Keratinocyte (primary cell): ENCODE measurements at regions not wholly inside any gene's neighbourhood (a gene's known extent, or its start where the extent isn't known, plus 50 kb on each side); places are given as distances from the start of the nearest gene placed in this dataset.
"Not testable (repeated sequence)": the region's sequence is repeated elsewhere in the genome, so short reads cannot be mapped to it uniquely, and the experiment has no call there.

Source experiments
- DNase-seq: peaks from one replicate; pipeline ENCODE4 v3.0.0-alpha.2; 2011; ENCODE audit warnings: low read depth, missing footprints, low spot score
- FAIRE-seq: peaks from 2 replicates; lab custom pipeline; 2011; peaks lifted over from hg19 to GRCh38; lab: Jason Lieb, UNC
- H2AFZ ChIP-seq: 2 replicates; pipeline ENCODE4 v1.6.0; 2012; ENCODE audit warnings: low read length, control low read depth, inconsistent platforms; ENCODE audit not compliant: control insufficient read depth
- H3K27ac ChIP-seq: 2 replicates; pipeline ENCODE4 v1.5.1; 2011; ENCODE audit warnings: low read length; ENCODE audit not compliant: control insufficient read depth, insufficient read depth
- H3K27me3 ChIP-seq: 3 replicates; pipeline ENCODE4 v1.6.0; 2011; ENCODE audit warnings: low read length; ENCODE audit not compliant: control insufficient read depth, insufficient read depth; ENCODE audit errors: extremely low read depth
- H3K36me3 ChIP-seq, 2 experiments: 2 replicates in 1 of 2; 3 replicates in 1 of 2; pipeline ENCODE4 v1.5.1; 2011; ENCODE audit warnings: low read length in 2 of 2, mild to moderate bottlenecking in 1 of 2; ENCODE audit not compliant: control insufficient read depth in 2 of 2, insufficient read depth in 2 of 2; ENCODE audit errors: extremely low read depth in 1 of 2
- H3K4me1 ChIP-seq: 3 replicates; pipeline ENCODE4 v1.5.1; 2011; ENCODE audit warnings: low read length; ENCODE audit not compliant: control insufficient read depth, insufficient read depth; ENCODE audit errors: extremely low read depth
- H3K4me2 ChIP-seq: 3 replicates; pipeline ENCODE4 v1.6.0; 2011; ENCODE audit warnings: low read depth, low read length; ENCODE audit not compliant: control insufficient read depth, insufficient read depth; ENCODE audit errors: extremely low read depth
- H3K4me3 ChIP-seq, 3 experiments: fragments of 200-600 bp in 1 of 3; sonication (generic) in 1 of 3; 2 replicates in 2 of 3; 3 replicates in 1 of 3; pipeline ENCODE4 v1.5.1; 2011 to 2016; ENCODE audit warnings: low read length in 3 of 3, mild to moderate bottlenecking in 3 of 3, control low read depth in 2 of 3, inconsistent platforms in 1 of 3, low read depth in 1 of 3, mixed read lengths in 1 of 3, mixed run types in 1 of 3, moderate library complexity in 1 of 3; ENCODE audit not compliant: control insufficient read depth in 2 of 3, insufficient read depth in 2 of 3; ENCODE audit errors: extremely low read depth in 1 of 3
- H3K79me2 ChIP-seq: 2 replicates; pipeline ENCODE4 v1.6.0; 2012; ENCODE audit warnings: low read length; ENCODE audit not compliant: control insufficient read depth, insufficient read depth
- H3K9ac ChIP-seq: 3 replicates; pipeline ENCODE4 v1.6.0; 2011; ENCODE audit warnings: low read length; ENCODE audit not compliant: control insufficient read depth, insufficient read depth; ENCODE audit errors: extremely low read depth
- H3K9me1 ChIP-seq: 3 replicates; pipeline ENCODE4 v1.6.0; 2011; ENCODE audit warnings: low read length; ENCODE audit not compliant: control insufficient read depth, insufficient read depth; ENCODE audit errors: extremely low read depth
- H3K9me3 ChIP-seq: 2 replicates; pipeline ENCODE4 v1.5.1; 2012; ENCODE audit warnings: low read depth, low read length; ENCODE audit not compliant: control insufficient read depth
- H4K20me1 ChIP-seq: 3 replicates; pipeline ENCODE4 v1.6.0; 2011; ENCODE audit warnings: low read length; ENCODE audit not compliant: control insufficient read depth, insufficient read depth; ENCODE audit errors: extremely low read depth
- CTCF ChIP-seq, 3 experiments: IDR thresholded peaks in 1 of 3; conservative IDR thresholded peaks in 1 of 3; optimal IDR thresholded peaks in 1 of 3; 2 replicates in 2 of 3; 3 replicates in 1 of 3; pipeline versions ENCODE3 to v1.5.1; 2011; ENCODE audit warnings: low read length in 3 of 3, mild to moderate bottlenecking in 3 of 3, moderate library complexity in 2 of 3, control low read depth in 1 of 3, inconsistent platforms in 1 of 3; ENCODE audit not compliant: insufficient read depth in 2 of 3; ENCODE audit errors: extremely low read depth in 1 of 3
- EZH2 ChIP-seq: IDR thresholded peaks from one replicate; pipeline ENCODE4 v1.6.1; 2012; ENCODE audit warnings: inconsistent platforms, mild to moderate bottlenecking, low read length, moderate library complexity
- dilution Hi-C: fragments of 300-500 bp; cut with MboI; formaldehyde crosslinking; loops from one replicate; pipeline ENCODE4 v1.7.0; 2020; ENCODE audit warnings: low sequenced_read_pairs; ENCODE audit not compliant: extremely low pct_ligation_motif_present

- DNase-seq (no peak), FAIRE-seq (no peak)
- Histone ChIP-seq H3K9ac (no peak overlapping the region), H4K20me1 (no peaks in the 10 kb centered on the region), H3K27ac (no peak overlapping the region), H2AFZ (no peak overlapping the region), H3K9me3 (no peaks in the 10 kb centered on the region), H3K4me3 (no peak overlapping the region), H3K79me2 (no peaks in the 10 kb centered on the region), H3K9me1 (no peaks in the 10 kb centered on the region), H3K27me3 (no peaks in the 10 kb centered on the region), H3K4me2 (no peak overlapping the region), H3K4me1 (no peaks in the 10 kb centered on the region), H3K36me3 (no peaks in the 10 kb centered on the region)
- dilution Hi-C loops, result no loop called here
- no peak for TF ChIP-seq EZH2
Observed at GRCh38 chr13:87821512-87821911, 150.3 kb downstream of the SLITRK5 start.

- H3K4me1 ChIP-seq, result not testable (repeated sequence)
Observed at GRCh38 chr13:87826301-87826700, 155.1 kb downstream of the SLITRK5 start.

GRCh38 chr13:87827479-87827878 is 156.3 kb downstream of the SLITRK5 start:
- Histone ChIP-seq H4K20me1 (no peaks in the 10 kb centered on the region), H3K9me3 (no peaks in the 10 kb centered on the region), H2AFZ (no peak overlapping the region), H3K79me2 (no peaks in the 10 kb centered on the region), H3K4me1 (no peaks in the 10 kb centered on the region), H3K9ac (no peak overlapping the region), H3K4me2 (no peak overlapping the region), H3K27ac (no peak overlapping the region), H3K27me3 (no peaks in the 10 kb centered on the region), H3K4me3 (no peak overlapping the region), H3K36me3 (no peaks in the 10 kb centered on the region), H3K9me1 (no peaks in the 10 kb centered on the region)
- no peak for DNase-seq
- dilution Hi-C loops, result no loop called here
- no peak for TF ChIP-seq EZH2
- TF ChIP-seq CTCF (optimal IDR thresholded peaks at IDR 0.05 in 1 of 3, IDR thresholded peaks at IDR 0.05 in 1 of 3, conservative IDR thresholded peaks at IDR 0.05 in 1 of 3; ENCODE audit: extremely low read depth in 1 of 3, insufficient read depth in 2 of 3, low read length in 3 of 3), result no peak
- no peak for FAIRE-seq

More at GRCh38 chr13:87826301-87826700, 155.1 kb downstream of the SLITRK5 start:
- H3K9ac ChIP-seq, H3K79me2 ChIP-seq, DNase-seq, H3K9me1 ChIP-seq, H3K36me3 ChIP-seq, FAIRE-seq, H3K27me3 ChIP-seq, H3K27ac ChIP-seq, H3K4me3 ChIP-seq, H2AFZ ChIP-seq, dilution Hi-C loops, H4K20me1 ChIP-seq, H3K4me2 ChIP-seq, H3K9me3 ChIP-seq: not testable (repeated sequence)
